Naive thymus-derived CD8-positive, alpha-beta T cell (primary cell): ENCODE measurements at regions not wholly inside any gene's neighbourhood (a gene's known extent, or its start where the extent isn't known, plus 50 kb on each side); places are given as distances from the start of the nearest gene placed in this dataset.
"Not testable (repeated sequence)": the region's sequence is repeated elsewhere in the genome, so short reads cannot be mapped to it uniquely, and the experiment has no call there.

Experiments used
- ATAC-seq, 2 donors: fragments of 150-1000 bp; cut with Tn5 transposase in 1 of 2; sonication (Bioruptor Pico), chemical (Tn5 transposase) in 1 of 2; 1 replicate in 1 of 2; 2 replicates in 1 of 2; pipeline ENCODE4 v1.10.0; 2021; ENCODE audit warnings: mild to moderate bottlenecking in 2 of 2, moderate library complexity in 2 of 2
- POLR2A ChIA-PET: fragments of 350-600 bp; sonication (Branson Sonifier 250); formaldehyde crosslinking; loops from one replicate; lab custom pipeline; 2021; ENCODE audit warnings: antibody characterized with exemption; lab: Charles Lee
- DNase-seq, 10 donors: peaks; one replicate each; pipeline versions ENCODE4 v3.0.0 to v3.0.0-alpha.2; 2020 to 2022
- H3K27ac Mint-ChIP-seq, 10 donors: one replicate each; pipeline ENCODE4 v1.8.0; 2020 to 2022; ENCODE audit warnings: mild to moderate bottlenecking in 10 of 10, mixed read lengths in 10 of 10, moderate library complexity in 4 of 10, inconsistent platforms in 1 of 10
- H3K27me3 Mint-ChIP-seq, 5 donors: one replicate each; pipeline ENCODE4 v1.8.0; 2021 to 2022; ENCODE audit warnings: mixed read lengths in 5 of 5
- H3K36me3 Mint-ChIP-seq, 3 donors: one replicate each; pipeline ENCODE4 v1.8.0; 2020 to 2022; ENCODE audit warnings: mixed read lengths in 3 of 3, mild to moderate bottlenecking in 2 of 3, inconsistent platforms in 1 of 3
- H3K4me1 Mint-ChIP-seq, 4 donors: one replicate each; pipeline ENCODE4 v1.8.0; 2021 to 2022; ENCODE audit warnings: mixed read lengths in 4 of 4
- H3K4me3 Mint-ChIP-seq, 10 donors: one replicate each; pipeline ENCODE4 v1.8.0; 2020 to 2022; ENCODE audit warnings: mild to moderate bottlenecking in 10 of 10, mixed read lengths in 10 of 10, moderate library complexity in 6 of 10, inconsistent platforms in 1 of 10
- H3K9me3 Mint-ChIP-seq, 9 donors: one replicate each; pipeline ENCODE4 v1.8.0; 2020 to 2022; ENCODE audit warnings: mixed read lengths in 9 of 9, mild to moderate bottlenecking in 3 of 9, inconsistent platforms in 1 of 9, moderate library complexity in 1 of 9

GRCh38 chr5:54795284-54795683 lies 190.1 kb downstream of the ESM1 start:
- H3K36me3 Mint-ChIP-seq = peaks cover 0 to 5% (median 0%) of the 10 kb centered on the region in 3 donors
- ATAC-seq = no peak
- POLR2A ChIA-PET = interaction anchor here (0.6 kb wide), 1 partner anchor 220 kb away, joined by 5 read pairs; no protein-coding TSS in a partner anchor
- H3K27ac Mint-ChIP-seq = no peak overlapping the region
- H3K4me3 Mint-ChIP-seq = no peak overlapping the region
- no peak for DNase-seq
- H3K27me3 Mint-ChIP-seq = peaks cover 0 to 12% (median 2%) of the 10 kb centered on the region in 5 donors
- peaks cover 3 to 19% (median 14%) of the 10 kb centered on the region in 4 donors for H3K4me1 Mint-ChIP-seq
- peaks cover 0 to 6% (median 0%) of the 10 kb centered on the region in 9 donors for H3K9me3 Mint-ChIP-seq

GRCh38 chr5:54794135-54794975 lies 191.0 kb downstream of the ESM1 start:
- no peak for DNase-seq
- Mint-ChIP-seq H3K36me3 (peaks cover 0 to 5% (median 0%) of the 10 kb centered on the region in 3 donors), H3K27me3 (peaks cover 0 to 12% (median 2%) of the 10 kb centered on the region in 5 donors), H3K4me3 (no peak overlapping the region), H3K9me3 (peaks cover 0 to 7% (median 0%) of the 10 kb centered on the region in 9 donors), H3K27ac (peak overlapping the region in 1 of 10 donors; percentile 46), H3K4me1 (peaks cover 3 to 18% (median 13%) of the 10 kb centered on the region in 4 donors)
- POLR2A ChIA-PET = interaction anchor here (0.5 to 0.6 kb wide), 2 partner anchors 219 to 965 kb away, joined by 5 to 7 read pairs; no protein-coding TSS in a partner anchor
- ATAC-seq = no peak

DNA sequence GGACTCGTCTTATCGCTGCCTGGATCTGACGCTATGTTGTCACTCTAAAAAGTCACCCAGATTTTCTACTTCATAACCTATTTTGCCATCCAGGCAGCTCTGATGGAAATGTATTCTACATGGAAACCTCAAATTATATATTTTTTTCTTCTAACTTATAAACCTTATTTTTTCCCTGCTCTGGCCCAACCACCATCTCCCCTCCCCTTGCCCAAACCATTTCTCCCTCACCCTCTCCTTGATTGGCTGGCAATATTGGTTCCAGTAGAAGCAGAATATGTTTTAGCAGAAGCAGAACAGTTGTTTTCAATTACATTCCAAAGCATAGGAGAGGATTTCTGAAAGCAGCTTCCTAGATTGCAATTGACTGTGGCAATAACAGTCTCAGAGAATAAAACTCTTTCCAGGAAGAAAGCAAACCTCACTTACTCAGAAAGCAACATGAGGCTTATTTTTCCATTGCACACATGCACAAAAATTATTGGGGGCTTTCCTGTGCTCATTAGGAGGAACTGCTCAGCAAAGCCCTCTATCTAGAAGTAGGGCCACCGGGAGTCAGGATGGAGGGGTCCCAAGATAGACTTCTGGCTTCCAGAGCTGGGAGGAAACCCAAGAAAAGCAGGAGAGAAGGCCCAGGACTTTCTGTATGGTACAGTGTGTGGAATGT lies 191.8 kb downstream of the ESM1 start:
- Mint-ChIP-seq H3K9me3 (peaks cover 0 to 7% (median 0%) of the 10 kb centered on the region in 9 donors), H3K27ac (no peak overlapping the region), H3K4me3 (no peak overlapping the region), H3K4me1 (peaks cover 3 to 18% (median 13%) of the 10 kb centered on the region in 4 donors), H3K36me3 (peaks cover 0 to 5% (median 0%) of the 10 kb centered on the region in 3 donors), H3K27me3 (peaks cover 0 to 12% (median 2%) of the 10 kb centered on the region in 5 donors)
- ATAC-seq = no peak
- POLR2A ChIA-PET = interaction anchor here (0.5 kb wide), 1 partner anchor 965 kb away, joined by 7 read pairs; no protein-coding TSS in a partner anchor
- DNase-seq = no peak

GRCh38 chr5:54792611-54793404 lies 192.6 kb downstream of the ESM1 start:
- no peak for DNase-seq
- Mint-ChIP-seq H3K9me3 (peaks cover 0 to 7% (median 0%) of the 10 kb centered on the region in 9 donors), H3K4me3 (no peak overlapping the region), H3K4me1 (peaks cover 3 to 18% (median 13%) of the 10 kb centered on the region in 4 donors), H3K36me3 (peaks cover 0 to 5% (median 0%) of the 10 kb centered on the region in 3 donors), H3K27me3 (peaks cover 0 to 12% (median 2%) of the 10 kb centered on the region in 5 donors), H3K27ac (no peak overlapping the region)
- ATAC-seq = no peak
- POLR2A ChIA-PET = no interaction called here

GRCh38 chr5:54787910-54788309 lies 197.5 kb downstream of the ESM1 start:
- H3K4me3 Mint-ChIP-seq, DNase-seq, H3K36me3 Mint-ChIP-seq, H3K27ac Mint-ChIP-seq, POLR2A ChIA-PET, ATAC-seq: not testable (repeated sequence)
- peaks cover 0 to 19% (median under 1%) of the 10 kb centered on the region in 4 donors for H3K4me1 Mint-ChIP-seq
- H3K27me3 Mint-ChIP-seq = peaks cover 0 to 12% (median 0%) of the 10 kb centered on the region in 5 donors
- peaks cover 0 to 15% (median 4%) of the 10 kb centered on the region in 9 donors for H3K9me3 Mint-ChIP-seq

GRCh38 chr5:54785729-54786591 lies 199.4 kb downstream of the ESM1 start:
- no peak overlapping the region for H3K4me3 Mint-ChIP-seq
- DNase-seq = no peak
- H3K4me1 Mint-ChIP-seq = peaks cover 0 to 19% (median under 1%) of the 10 kb centered on the region in 4 donors
- H3K9me3 Mint-ChIP-seq = peaks cover 0 to 21% (median 4%) of the 10 kb centered on the region in 9 donors
- H3K27me3 Mint-ChIP-seq = peaks cover 0 to 5% (median 0%) of the 10 kb centered on the region in 5 donors
- H3K36me3 Mint-ChIP-seq = peaks cover 0 to 11% (median 6%) of the 10 kb centered on the region in 3 donors
- peak; percentile 18 to 25 for ATAC-seq
- POLR2A ChIA-PET = no interaction called here
- peak overlapping the region in 3 of 10 donors; percentile 8 to 65 (median 60) for H3K27ac Mint-ChIP-seq

GRCh38 chr5:54778783-54779182 lies 206.6 kb downstream of the ESM1 start:
- Mint-ChIP-seq H3K4me1 (peaks cover 0 to 6% (median 0%) of the 10 kb centered on the region in 4 donors), H3K9me3 (peaks cover 0 to 9% (median 4%) of the 10 kb centered on the region in 9 donors), H3K27ac (no peak overlapping the region), H3K4me3 (no peak overlapping the region), H3K27me3 (peaks cover 1 to 20% (median 2%) of the 10 kb centered on the region in 5 donors), H3K36me3 (peaks cover 0 to 11% (median 5%) of the 10 kb centered on the region in 3 donors)
- POLR2A ChIA-PET = no interaction called here
- no peak for ATAC-seq
- no peak for DNase-seq

DNA sequence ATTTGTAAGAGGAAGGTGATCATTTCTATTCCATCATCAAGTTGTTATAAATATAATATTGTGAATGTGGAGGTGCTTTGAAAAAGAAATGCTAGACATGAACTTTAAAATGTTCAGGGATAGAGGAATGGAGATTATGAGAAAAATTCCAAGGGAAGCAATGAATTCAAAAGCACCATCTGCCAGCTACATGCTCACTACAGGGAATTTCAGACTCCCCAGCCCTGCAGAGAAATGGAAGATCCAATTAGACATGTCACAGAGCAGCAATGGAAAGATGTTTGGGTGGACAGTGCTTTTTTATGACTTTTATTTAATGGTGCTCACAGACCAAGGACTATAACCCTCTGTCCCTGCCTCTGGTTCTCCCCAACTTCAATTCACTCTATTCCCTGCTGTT lies 209.7 kb downstream of the ESM1 start:
- H3K27me3 Mint-ChIP-seq = peaks cover 1 to 20% (median 2%) of the 10 kb centered on the region in 5 donors
- POLR2A ChIA-PET = no interaction called here

GRCh38 chr5:54774281-54775170 lies 210.9 kb downstream of the ESM1 start:
- H3K27me3 Mint-ChIP-seq = peaks cover 1 to 20% (median 2%) of the 10 kb centered on the region in 5 donors
- H3K27ac Mint-ChIP-seq = peak overlapping the region in 1 of 10 donors; percentile 69

More for the DNA sequence above, 209.7 kb downstream of the ESM1 start:
- DNase-seq = no peak
- Mint-ChIP-seq H3K4me3 (no peak overlapping the region), H3K27ac (no peak overlapping the region), H3K4me1 (peaks cover 0 to 27% (median 0%) of the 10 kb centered on the region in 4 donors), H3K9me3 (no peaks in the 10 kb centered on the region), H3K36me3 (no peaks in the 10 kb centered on the region)
- ATAC-seq = no peak

DNA sequence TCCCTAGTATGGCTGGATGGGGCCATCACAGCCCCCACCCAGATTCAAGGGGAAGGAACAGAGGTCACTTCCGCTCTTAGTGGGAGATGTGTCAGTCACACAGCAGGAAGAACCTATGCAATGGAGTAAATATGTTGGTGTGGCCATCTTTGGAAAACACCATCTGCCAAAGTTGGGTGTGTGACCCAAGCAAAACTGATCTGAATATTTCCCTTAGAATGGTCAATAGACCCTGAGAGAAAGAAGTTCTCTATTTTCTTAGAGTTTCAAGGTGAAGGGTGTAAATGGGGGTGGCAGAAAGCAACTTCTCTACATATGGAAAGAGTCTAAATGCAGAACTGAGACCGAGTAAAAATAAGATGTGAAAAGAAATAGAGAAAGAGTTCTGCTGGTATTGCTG lies 212.7 kb downstream of the ESM1 start:
- Mint-ChIP-seq H3K4me3 (no peak overlapping the region), H3K4me1 (peaks cover 0 to 34% (median 0%) of the 10 kb centered on the region in 4 donors), H3K9me3 (no peaks in the 10 kb centered on the region), H3K27ac (peak overlapping the region in 1 of 10 donors; percentile 23), H3K36me3 (no peaks in the 10 kb centered on the region), H3K27me3 (peaks cover 1 to 20% (median 2%) of the 10 kb centered on the region in 5 donors)
- ATAC-seq = no peak
- no peak for DNase-seq
- POLR2A ChIA-PET = no interaction called here

More at GRCh38 chr5:54774281-54775170, 210.9 kb downstream of the ESM1 start:
- no peaks in the 10 kb centered on the region for H3K9me3 Mint-ChIP-seq
- DNase-seq (no peak), ATAC-seq (no peak)
- H3K4me3 Mint-ChIP-seq = no peak overlapping the region
- H3K4me1 Mint-ChIP-seq = peaks cover 0 to 29% (median 0%) of the 10 kb centered on the region in 4 donors
- POLR2A ChIA-PET = no interaction called here
- H3K36me3 Mint-ChIP-seq = no peaks in the 10 kb centered on the region
